ENCODE measurements at regions not wholly inside any gene's neighbourhood (a gene's known extent, or its start where the extent isn't known, plus 50 kb on each side); places are given as distances from the start of the nearest gene placed in this dataset.

DNA sequence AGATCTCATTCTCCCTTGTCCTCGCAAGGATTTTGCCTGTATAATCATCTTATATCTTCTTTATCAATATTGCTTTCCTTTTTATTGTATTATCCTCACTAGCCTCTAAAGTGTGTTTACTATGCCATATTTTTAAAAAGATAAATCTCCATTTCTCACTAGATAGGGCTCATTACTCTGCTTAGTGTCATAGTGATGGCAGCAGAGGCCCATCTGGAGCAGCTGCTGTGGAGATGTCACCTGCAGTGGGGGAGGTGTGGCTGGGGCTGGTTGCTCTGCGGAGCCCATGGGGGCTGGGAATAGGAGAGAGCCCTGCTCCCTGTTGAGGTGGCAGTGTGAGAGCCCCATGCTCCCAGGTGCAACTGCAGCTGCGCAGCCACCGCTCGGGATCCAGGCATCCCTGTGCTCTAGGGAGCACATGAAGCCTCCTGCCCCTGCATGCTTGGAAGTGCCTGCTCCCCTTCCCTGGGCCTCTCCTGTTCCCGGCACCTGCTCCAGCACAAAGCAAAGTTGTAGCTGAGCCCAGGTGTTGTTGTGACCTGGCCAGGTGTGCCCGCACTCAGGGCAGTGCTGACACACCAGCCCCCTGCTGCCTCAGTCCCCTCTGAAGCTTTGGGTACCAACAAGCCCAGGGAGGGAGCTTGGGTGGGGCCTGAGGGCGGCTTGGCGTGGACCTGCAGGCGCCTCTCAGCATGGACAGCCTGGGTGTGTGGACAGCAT is 144.6 kb upstream of the MRPS30 start:
- ATAC-seq (no peak), DNase-seq (no peak)
- no peak for TF ChIP-seq POLR2A (IDR thresholded peaks at IDR 0.05)
- TF ChIP-seq, protein P1, sequence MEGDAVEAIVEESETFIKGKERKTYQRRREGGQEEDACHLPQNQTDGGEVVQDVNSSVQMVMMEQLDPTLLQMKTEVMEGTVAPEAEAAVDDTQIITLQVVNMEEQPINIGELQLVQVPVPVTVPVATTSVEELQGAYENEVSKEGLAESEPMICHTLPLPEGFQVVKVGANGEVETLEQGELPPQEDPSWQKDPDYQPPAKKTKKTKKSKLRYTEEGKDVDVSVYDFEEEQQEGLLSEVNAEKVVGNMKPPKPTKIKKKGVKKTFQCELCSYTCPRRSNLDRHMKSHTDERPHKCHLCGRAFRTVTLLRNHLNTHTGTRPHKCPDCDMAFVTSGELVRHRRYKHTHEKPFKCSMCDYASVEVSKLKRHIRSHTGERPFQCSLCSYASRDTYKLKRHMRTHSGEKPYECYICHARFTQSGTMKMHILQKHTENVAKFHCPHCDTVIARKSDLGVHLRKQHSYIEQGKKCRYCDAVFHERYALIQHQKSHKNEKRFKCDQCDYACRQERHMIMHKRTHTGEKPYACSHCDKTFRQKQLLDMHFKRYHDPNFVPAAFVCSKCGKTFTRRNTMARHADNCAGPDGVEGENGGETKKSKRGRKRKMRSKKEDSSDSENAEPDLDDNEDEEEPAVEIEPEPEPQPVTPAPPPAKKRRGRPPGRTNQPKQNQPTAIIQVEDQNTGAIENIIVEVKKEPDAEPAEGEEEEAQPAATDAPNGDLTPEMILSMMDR (IDR thresholded peaks at IDR 0.05) = no peak
- Histone ChIP-seq H3K9me3 (no peaks in the 10 kb centered on the region), H3K4me1 (no peaks in the 10 kb centered on the region), H3K36me3 (replicated peaks in 1 of 2; ENCODE audit: insufficient read depth in 1 of 2, low read depth in 2 of 2) (no peaks in the 10 kb centered on the region), H3K27ac (no peak overlapping the region), H3K4me3 (no peak overlapping the region), H3K27me3 (no peaks in the 10 kb centered on the region)
- 69 to 86% methylated on average over 5 to 10 of the region's 10 CpGs for WGBS, 2 donors
- intact Hi-C loops (cut with DNase I) = no loop called here

DNA sequence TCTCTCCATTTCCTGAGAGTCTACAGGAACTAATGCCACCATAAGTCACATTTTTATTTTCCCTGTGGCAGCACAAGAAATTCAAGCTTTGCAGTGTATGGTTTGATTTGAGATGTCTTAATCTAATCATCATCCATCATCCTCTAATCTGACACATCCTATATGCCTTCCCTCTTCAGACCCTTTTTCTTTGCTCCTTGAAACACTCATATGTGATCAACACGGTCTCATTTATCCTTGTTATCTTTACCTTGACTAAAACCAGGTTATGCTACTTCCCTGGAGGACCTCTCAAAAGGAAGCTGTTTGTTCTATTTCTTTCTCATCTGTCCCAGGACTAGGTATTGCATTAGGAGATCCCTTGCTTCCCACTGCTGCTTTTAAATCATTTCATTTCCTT is 146.9 kb upstream of the MRPS30 start:
- no peaks in the 10 kb centered on the region for H3K9me3 ChIP-seq
- no peaks in the 10 kb centered on the region for H3K4me1 ChIP-seq
- H3K27me3 ChIP-seq = no peaks in the 10 kb centered on the region
- intact Hi-C loops (cut with DNase I) = no loop called here
- H3K4me3 ChIP-seq = no peak overlapping the region
- WGBS, 2 donors = 42 to 48% methylated on average over 1 of the region's 1 CpG
- no peaks in the 10 kb centered on the region for H3K36me3 ChIP-seq (replicated peaks in 1 of 2; ENCODE audit: insufficient read depth in 1 of 2, low read depth in 2 of 2)
- no peak overlapping the region for H3K27ac ChIP-seq
- ATAC-seq (no peak), DNase-seq (no peak)
- TF ChIP-seq POLR2A (IDR thresholded peaks at IDR 0.05) = no peak
- TF ChIP-seq, protein P1 (IDR thresholded peaks at IDR 0.05) = no peak

DNA sequence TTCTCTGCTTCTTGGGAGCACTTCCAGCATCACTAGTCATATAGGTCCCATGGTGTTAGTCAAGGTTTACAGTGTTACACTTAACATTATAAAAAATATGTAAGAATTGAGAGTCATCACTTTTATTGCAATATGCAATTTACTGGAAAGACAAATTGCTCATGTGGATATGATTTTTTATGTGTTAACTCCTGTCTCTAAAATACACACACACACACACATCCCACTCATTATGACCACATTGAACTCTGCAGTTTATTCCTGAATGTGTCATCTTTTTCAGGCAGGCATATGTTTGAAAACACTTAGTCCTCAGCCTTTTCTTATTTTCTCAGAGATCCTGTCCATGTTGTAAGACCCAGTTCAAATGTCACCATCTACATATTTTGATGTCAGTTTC is 148.5 kb upstream of the MRPS30 start:
- no peak for ATAC-seq
- Histone ChIP-seq H3K27ac (no peak overlapping the region), H3K27me3 (no peaks in the 10 kb centered on the region), H3K4me1 (no peaks in the 10 kb centered on the region), H3K36me3 (replicated peaks in 1 of 2; ENCODE audit: insufficient read depth in 1 of 2, low read depth in 2 of 2) (no peaks in the 10 kb centered on the region), H3K4me3 (no peak overlapping the region), H3K9me3 (peaks cover 0 to 7% (median 0%) of the 10 kb centered on the region in 3 donors)
- TF ChIP-seq, protein P1 (IDR thresholded peaks at IDR 0.05) = no peak
- no peak for TF ChIP-seq POLR2A (IDR thresholded peaks at IDR 0.05)
- intact Hi-C loops (cut with DNase I) = no loop called here
- no peak for DNase-seq

DNA sequence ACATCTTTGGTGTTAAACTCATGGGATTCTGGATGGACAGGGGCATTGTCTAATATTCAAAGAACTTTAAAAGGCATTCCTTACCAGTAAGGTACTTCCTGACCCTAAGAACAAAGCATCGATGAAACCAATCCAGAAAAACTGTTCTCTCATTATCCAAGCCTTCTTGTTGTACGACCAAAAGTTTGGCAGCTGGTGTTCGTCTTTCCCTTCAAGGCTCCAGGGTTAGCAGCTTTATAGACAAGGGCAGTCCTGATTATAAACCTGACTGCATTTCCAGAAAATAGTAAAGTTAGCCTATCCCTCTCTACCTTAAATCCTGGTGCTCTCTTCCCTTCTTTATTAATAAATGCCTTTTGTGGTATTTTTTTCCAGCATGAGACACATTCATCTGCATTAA is 149.4 kb upstream of the MRPS30 start:
- Histone ChIP-seq H3K9me3 (peaks cover 0 to 7% (median 0%) of the 10 kb centered on the region in 3 donors), H3K36me3 (replicated peaks in 1 of 2; ENCODE audit: insufficient read depth in 1 of 2, low read depth in 2 of 2) (no peaks in the 10 kb centered on the region), H3K27ac (no peak overlapping the region), H3K27me3 (no peaks in the 10 kb centered on the region), H3K4me1 (no peaks in the 10 kb centered on the region), H3K4me3 (no peak overlapping the region)
- intact Hi-C loops (cut with DNase I) = no loop called here
- 43 to 59% methylated on average over 3 of the region's 3 CpGs for WGBS, 2 donors
- no peak for TF ChIP-seq POLR2A (IDR thresholded peaks at IDR 0.05)
- TF ChIP-seq, protein P1 (IDR thresholded peaks at IDR 0.05) = no peak
- no peak for DNase-seq
- no peak for ATAC-seq

DNA sequence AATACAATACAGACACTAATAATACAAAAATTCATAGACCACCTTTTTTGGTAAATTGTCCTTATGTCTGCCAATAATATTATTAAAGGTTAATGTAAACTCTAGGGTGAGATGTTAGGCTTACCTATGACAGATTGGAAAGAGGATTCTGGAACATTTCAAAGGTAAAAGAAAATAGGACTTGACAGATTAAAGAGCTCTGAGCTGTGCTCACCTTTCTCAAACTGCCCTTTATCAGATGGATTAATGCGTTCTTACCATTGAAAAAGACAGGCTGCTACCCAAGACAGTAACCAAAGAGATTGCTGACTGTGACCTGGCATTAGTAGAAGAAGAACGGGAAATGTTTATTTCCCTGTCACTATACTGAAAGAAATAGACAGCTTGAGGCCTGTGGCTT is 156.1 kb upstream of the MRPS30 start:
- Histone ChIP-seq H3K9me3 (peaks cover 0 to 7% (median 0%) of the 10 kb centered on the region in 3 donors), H3K4me3 (no peak overlapping the region), H3K36me3 (replicated peaks in 1 of 2; ENCODE audit: insufficient read depth in 1 of 2, low read depth in 2 of 2) (no peaks in the 10 kb centered on the region), H3K4me1 (no peaks in the 10 kb centered on the region), H3K27me3 (no peaks in the 10 kb centered on the region), H3K27ac (no peak overlapping the region)
- TF ChIP-seq, protein P1 (IDR thresholded peaks at IDR 0.05) = no peak
- TF ChIP-seq POLR2A (IDR thresholded peaks at IDR 0.05) = no peak
- DNase-seq = no peak
- no peak for ATAC-seq
- WGBS, 2 donors = 25 to 27% methylated on average over 2 of the region's 2 CpGs
- intact Hi-C loops (cut with DNase I) = no loop called here
